HEK293T (cell line): ENCODE measurements at regions not wholly inside any gene's neighbourhood (a gene's known extent, or its start where the extent isn't known, plus 50 kb on each side); places are given as distances from the start of the nearest gene placed in this dataset.

Experiments used
- CTCF ChIA-PET: fragments of 350-600 bp; formaldehyde crosslinking; extraction: SDS; loops from one replicate; lab custom pipeline; 2021; ENCODE audit warnings: antibody characterized with exemption, inconsistent platforms; lab: Yijun Ruan, JAX
- POLR2A ChIA-PET: fragments of 350-600 bp; formaldehyde crosslinking; extraction: SDS; loops from one replicate; lab custom pipeline; 2020; ENCODE audit warnings: antibody characterized with exemption, inconsistent platforms; lab: Yijun Ruan, JAX
- DNase-seq: peaks from one replicate; pipeline ENCODE4 v3.0.0; 2012; ENCODE audit warnings: mixed read lengths; ENCODE audit errors: extremely low spot score
- ARNT ChIP-seq: fragments of 450-650 bp; IDR thresholded peaks from 2 replicates; pipeline ENCODE4 v1.6.1; 2017; ENCODE audit warnings: mild to moderate bottlenecking
- BHLHE40 ChIP-seq: fragments of 450-650 bp; IDR thresholded peaks from 2 replicates; pipeline ENCODE4 v1.6.1; 2016; ENCODE audit warnings: mild to moderate bottlenecking, moderate library complexity, borderline replicate concordance
- CTBP1 ChIP-seq: fragments of 450-650 bp; IDR thresholded peaks from 2 replicates; pipeline ENCODE4 v1.6.1; 2016; ENCODE audit warnings: borderline replicate concordance
- ELF4 ChIP-seq: fragments of 450-650 bp; IDR thresholded peaks from 2 replicates; pipeline ENCODE4 v1.6.1; 2017; ENCODE audit warnings: antibody characterized with exemption
- FOXA1 ChIP-seq: fragments of 450-650 bp; IDR thresholded peaks from 2 replicates; pipeline ENCODE4 v1.6.1; 2016; ENCODE audit warnings: mild to moderate bottlenecking
- FOXK2 ChIP-seq: fragments of 450-650 bp; IDR thresholded peaks from 2 replicates; pipeline ENCODE4 v1.6.1; 2016; ENCODE audit warnings: mild to moderate bottlenecking
- FOXM1 ChIP-seq: fragments of 450-650 bp; IDR thresholded peaks from 2 replicates; pipeline ENCODE4 v1.6.1; 2017; ENCODE audit warnings: mild to moderate bottlenecking, borderline replicate concordance
- HDGF ChIP-seq: fragments of 450-650 bp; IDR thresholded peaks from 2 replicates; pipeline ENCODE4 v1.6.1; 2017; ENCODE audit warnings: antibody characterized with exemption, borderline replicate concordance
- L3MBTL2 ChIP-seq: fragments of 450-650 bp; conservative IDR thresholded peaks from 2 replicates; pipeline ENCODE4 v1.6.1; 2016; ENCODE audit warnings: mild to moderate bottlenecking
- LEF1 ChIP-seq: fragments of 450-650 bp; IDR thresholded peaks from 2 replicates; pipeline ENCODE4 v1.6.1; 2017; ENCODE audit warnings: mild to moderate bottlenecking, borderline replicate concordance
- NFRKB ChIP-seq: fragments of 450-650 bp; IDR thresholded peaks from 2 replicates; pipeline ENCODE4 v1.6.1; 2016; ENCODE audit warnings: mild to moderate bottlenecking, moderate library complexity
- SP1 ChIP-seq: fragments of 450-650 bp; IDR thresholded peaks from 2 replicates; pipeline ENCODE4 v1.6.1; 2017
- SUZ12 ChIP-seq: fragments of 450-650 bp; IDR thresholded peaks from 2 replicates; pipeline ENCODE4 v1.6.1; 2016; ENCODE audit warnings: mild to moderate bottlenecking
- TARDBP ChIP-seq: fragments of 450-650 bp; IDR thresholded peaks from 2 replicates; pipeline ENCODE4 v1.6.1; 2016
- ZNF384 ChIP-seq: fragments of 450-650 bp; IDR thresholded peaks from 2 replicates; pipeline ENCODE4 v1.6.1; 2016
- TF ChIP-seq, protein P1 (sequence below): fragments of 450-650 bp; IDR thresholded peaks from 2 replicates; pipeline ENCODE4 v1.6.1; 2016

DNA sequence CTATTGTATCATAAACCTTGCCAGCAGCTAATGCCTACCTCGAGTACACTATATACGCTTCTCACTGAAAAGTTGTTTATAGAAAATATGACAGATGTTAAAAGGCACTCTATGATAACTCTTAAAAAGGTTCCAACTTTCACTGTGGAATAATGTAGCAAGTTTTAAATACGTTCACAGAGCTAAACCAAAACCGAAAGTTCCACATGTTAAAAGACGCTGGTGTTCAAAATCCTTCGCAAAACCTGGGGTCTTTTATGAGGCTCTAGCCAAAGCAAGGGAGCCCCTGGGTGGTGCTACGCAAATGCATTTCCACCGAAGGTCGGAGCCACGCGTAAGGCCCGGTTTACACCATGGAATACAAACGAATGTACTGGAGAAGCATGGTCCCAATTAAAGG lies 103.7 kb upstream of the TENM3 start:
- TF ChIP-seq BHLHE40 (no peak), SP1 (no peak), TARDBP (no peak), ARNT (no peak), ELF4 (no peak), LEF1 (no peak), HDGF (no peak), FOXA1 (no peak), L3MBTL2 (no peak)
- CTCF ChIA-PET = no interaction called here
- POLR2A ChIA-PET = interaction anchor here (0.7 kb wide), 1 partner anchor 167 kb away, joined by 3 read pairs; no protein-coding TSS in a partner anchor
- no peak for DNase-seq

- TF ChIP-seq FOXA1 (no peak), SUZ12 (no peak), BHLHE40 (no peak), ELF4 (no peak), TARDBP (no peak), FOXM1 (no peak), SP1 (no peak), L3MBTL2 (no peak), FOXK2 (no peak), HDGF (no peak), CTBP1 (no peak), ARNT (no peak), LEF1 (no peak), ZNF384 (no peak)
- TF ChIP-seq, protein P1, sequence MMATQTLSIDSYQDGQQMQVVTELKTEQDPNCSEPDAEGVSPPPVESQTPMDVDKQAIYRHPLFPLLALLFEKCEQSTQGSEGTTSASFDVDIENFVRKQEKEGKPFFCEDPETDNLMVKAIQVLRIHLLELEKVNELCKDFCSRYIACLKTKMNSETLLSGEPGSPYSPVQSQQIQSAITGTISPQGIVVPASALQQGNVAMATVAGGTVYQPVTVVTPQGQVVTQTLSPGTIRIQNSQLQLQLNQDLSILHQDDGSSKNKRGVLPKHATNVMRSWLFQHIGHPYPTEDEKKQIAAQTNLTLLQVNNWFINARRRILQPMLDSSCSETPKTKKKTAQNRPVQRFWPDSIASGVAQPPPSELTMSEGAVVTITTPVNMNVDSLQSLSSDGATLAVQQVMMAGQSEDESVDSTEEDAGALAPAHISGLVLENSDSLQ = no peak
- POLR2A ChIA-PET = no interaction called here
- CTCF ChIA-PET = interaction anchor here (0.7 kb wide), 1 partner anchor 1855 kb away, joined by 3 read pairs; no protein-coding TSS in a partner anchor
- DNase-seq = no peak
Observed at GRCh38 chr4:182140547-182140946, 102.7 kb upstream of the TENM3 start.

GRCh38 chr4:182141061-182141460 lies 102.1 kb upstream of the TENM3 start:
- DNase-seq = no peak
- ChIA-PET POLR2A (no interaction called here), CTCF (interaction anchor here (0.6 kb wide), 1 partner anchor 127 kb away, joined by 3 read pairs; no protein-coding TSS in a partner anchor)
- TF ChIP-seq ELF4 (no peak), HDGF (no peak), CTBP1 (no peak), LEF1 (no peak), FOXA1 (no peak), SUZ12 (no peak), ARNT (no peak), SP1 (no peak), FOXK2 (no peak), ZNF384 (no peak), BHLHE40 (no peak), NFRKB (no peak)
- TF ChIP-seq, protein P1 = no peak

- TF ChIP-seq ELF4 (no peak), CTBP1 (no peak), FOXM1 (no peak), FOXK2 (no peak), BHLHE40 (no peak), SP1 (no peak), ZNF384 (no peak)
- POLR2A ChIA-PET = no interaction called here
- CTCF ChIA-PET = interaction anchor here (0.7 kb wide), 1 partner anchor 47 kb away, joined by 4 read pairs; no protein-coding TSS in a partner anchor
- DNase-seq = no peak
Observed at GRCh38 chr4:182142176-182143085, 100.8 kb upstream of the TENM3 start.

DNA sequence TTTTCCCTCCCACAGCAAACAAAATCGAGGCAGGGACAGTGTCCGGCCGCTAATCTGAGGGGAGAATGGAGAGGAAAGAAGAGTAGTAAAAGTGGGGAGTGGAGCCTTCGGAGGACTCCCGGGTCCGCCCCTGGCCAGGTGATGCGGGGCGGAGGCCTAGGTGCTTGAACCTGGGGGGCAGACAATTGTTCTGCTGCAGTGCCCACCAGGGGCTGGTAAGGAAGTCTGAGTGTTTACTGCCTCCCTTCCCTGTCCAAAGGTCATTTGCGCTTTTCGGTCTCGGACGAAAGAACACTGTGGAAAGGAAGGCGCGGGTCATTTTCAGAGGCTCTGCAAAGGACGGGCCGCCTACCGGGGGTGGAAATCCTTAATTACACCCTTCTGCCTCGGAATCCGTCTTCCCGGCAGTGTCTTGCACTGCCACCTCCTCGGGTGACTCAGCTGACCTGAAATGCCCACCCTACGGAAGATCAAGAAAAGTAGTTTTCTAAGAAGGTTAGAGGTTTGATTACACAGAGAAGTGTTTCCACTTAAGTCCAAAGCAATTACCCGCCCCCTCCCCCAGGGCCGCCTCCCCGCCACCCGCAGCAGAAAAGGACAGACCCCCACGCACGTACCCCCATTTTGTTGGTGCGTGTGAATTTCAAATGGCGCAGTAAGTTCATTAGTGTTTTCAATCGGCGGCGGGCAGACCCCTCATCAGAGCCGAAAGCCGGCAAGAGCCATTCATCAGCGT lies 99.9 kb upstream of the TENM3 start:
- no peak for DNase-seq
- CTCF ChIA-PET = no interaction called here
- no peak for TF ChIP-seq NFRKB
- TF ChIP-seq, protein P1 = no peak
- no peak for TF ChIP-seq SP1
- no peak for TF ChIP-seq ARNT
- TF ChIP-seq FOXA1 = no peak
- TF ChIP-seq FOXK2 = no peak
- TF ChIP-seq ZNF384 = no peak
- no peak for TF ChIP-seq BHLHE40
- TF ChIP-seq L3MBTL2 = no peak
- no peak for TF ChIP-seq SUZ12
- no peak for TF ChIP-seq LEF1
- TF ChIP-seq ELF4 = no peak
- no peak for TF ChIP-seq FOXM1
- no peak for TF ChIP-seq TARDBP
- no peak for TF ChIP-seq HDGF
- TF ChIP-seq CTBP1 = no peak
- POLR2A ChIA-PET = interaction anchor here (0.6 kb wide), 1 partner anchor 153 kb away, joined by 3 read pairs; no protein-coding TSS in a partner anchor
